OCI-LY3 (cell line): ENCODE measurements at regions not wholly inside any gene's neighbourhood (a gene's known extent, or its start where the extent isn't known, plus 50 kb on each side); places are given as distances from the start of the nearest gene placed in this dataset.
A peak's percentile ranks its signal among the peaks of the same experiment; 100 is the strongest.

ENCODE experiments used
- H2AFZ ChIP-seq: fragments of 200-600, 300-600 bp; shearing (Covaris generic); 2 replicates; pipeline ENCODE4 v1.6.0; 2014; ENCODE audit warnings: antibody characterized with exemption, low read depth, low read length
- H3K27ac ChIP-seq: fragments of 200-600, 300-600 bp; sonication (generic); 2 replicates; pipeline ENCODE4 v1.5.1; 2014; ENCODE audit warnings: mild to moderate bottlenecking, low read length, moderate library complexity, mixed read lengths
- H3K27me3 ChIP-seq: fragments of 200-600, 300-600 bp; sonication (generic); 2 replicates; pipeline ENCODE4 v1.6.1; 2014; ENCODE audit warnings: low read depth, low read length, mixed read lengths
- H3K36me3 ChIP-seq: fragments of 200-600, 300-600 bp; sonication (generic); replicated peaks from 2 replicates; pipeline ENCODE3; 2014; ENCODE audit warnings: low read depth, low read length, mixed read lengths
- H3K4me1 ChIP-seq: fragments of 300-600, 200-600 bp; sonication (generic); 2 replicates; pipeline ENCODE4 v1.6.1; 2014; ENCODE audit warnings: low read length, mixed read lengths
- H3K4me2 ChIP-seq: fragments of 200-600, 300-600 bp; sonication (generic); 2 replicates; pipeline ENCODE4 v1.6.1; 2014; ENCODE audit warnings: low read length, mixed read lengths
- H3K4me3 ChIP-seq: fragments of 300-600, 200-600 bp; sonication (generic); 2 replicates; pipeline ENCODE4 v1.5.1; 2014; ENCODE audit warnings: antibody characterized with exemption, mild to moderate bottlenecking, low read length, moderate library complexity
- H3K79me2 ChIP-seq: fragments of 300-600, 200-600 bp; shearing (Covaris generic); 2 replicates; pipeline ENCODE4 v1.6.1; 2014; ENCODE audit warnings: mild to moderate bottlenecking, low read length, mixed read lengths
- H3K9ac ChIP-seq: fragments of 300-600, 200-600 bp; shearing (Covaris generic); 2 replicates; pipeline ENCODE4 v1.6.0; 2014; ENCODE audit warnings: mild to moderate bottlenecking, low read length, moderate library complexity
- H3K9me3 ChIP-seq: fragments of 200-600, 300-600 bp; shearing (Covaris generic); 2 replicates; pipeline ENCODE4 v1.6.1; 2014; ENCODE audit warnings: low read length, mixed read lengths; ENCODE audit not compliant: insufficient read depth
- H4K20me1 ChIP-seq: fragments of 200-600, 300-600 bp; sonication (generic); 2 replicates; pipeline ENCODE4 v1.6.1; 2016; ENCODE audit warnings: low read length, mixed read lengths; ENCODE audit not compliant: insufficient read depth
- CTCF ChIP-seq: fragments of 200-600, 300-600 bp; sonication (generic); IDR thresholded peaks from 2 replicates; pipeline ENCODE4 v1.5.1; 2014; ENCODE audit warnings: antibody characterized with exemption, low read length, low read depth
- EZH2phosphoT487 ChIP-seq: fragments of 200-600 bp; shearing (Covaris generic); IDR thresholded peaks from 2 replicates; pipeline ENCODE4 v1.6.1; 2018; ENCODE audit warnings: antibody characterized with exemption, mixed run types, low read depth

- Histone ChIP-seq H3K27me3 (peaks cover 21% of the 10 kb centered on the region), H3K4me2 (no peak overlapping the region), H3K79me2 (no peaks in the 10 kb centered on the region), H3K27ac (no peak overlapping the region), H4K20me1 (no peaks in the 10 kb centered on the region), H3K36me3 (no peaks in the 10 kb centered on the region), H3K9ac (no peak overlapping the region), H2AFZ (no peak overlapping the region), H3K4me1 (peaks cover 16% of the 10 kb centered on the region), H3K9me3 (no peaks in the 10 kb centered on the region; the same call in 1 of the 2 replicates), H3K4me3 (no peak overlapping the region)
- no peak for TF ChIP-seq EZH2phosphoT487
- no peak for TF ChIP-seq CTCF
These were observed 194.5 kb downstream of the SOX9 start for GRCh38 chr17:72315122-72315913.

- Histone ChIP-seq H3K9ac (no peak overlapping the region), H3K79me2 (no peaks in the 10 kb centered on the region), H2AFZ (peak overlapping the region; percentile 31; the same call in 1 of the 2 replicates), H3K4me1 (peaks cover 4% of the 10 kb centered on the region; the same call in 1 of the 2 replicates), H3K36me3 (no peaks in the 10 kb centered on the region), H3K4me2 (peak overlapping the region; percentile 74), H3K4me3 (peak overlapping the region; percentile 52), H4K20me1 (no peaks in the 10 kb centered on the region), H3K27me3 (peaks cover 21% of the 10 kb centered on the region), H3K27ac (no peak overlapping the region), H3K9me3 (no peaks in the 10 kb centered on the region; the same call in 1 of the 2 replicates)
- TF ChIP-seq EZH2phosphoT487 (no peak), CTCF (no peak)
These were observed 197.3 kb downstream of the SOX9 start for GRCh38 chr17:72318131-72318530.

GRCh38 chr17:72321896-72322295 lies 201.1 kb downstream of the SOX9 start:
- no peaks in the 10 kb centered on the region for H4K20me1 ChIP-seq
- H2AFZ ChIP-seq, result no peak overlapping the region

More at GRCh38 chr17:72321896-72322295, 201.1 kb downstream of the SOX9 start:
- Histone ChIP-seq H3K36me3 (no peaks in the 10 kb centered on the region), H3K79me2 (no peaks in the 10 kb centered on the region), H3K4me1 (peaks cover 5% of the 10 kb centered on the region; the same call in 1 of the 2 replicates), H3K4me2 (no peak overlapping the region), H3K27me3 (peaks cover 18% of the 10 kb centered on the region), H3K27ac (no peak overlapping the region), H3K4me3 (no peak overlapping the region), H3K9me3 (no peaks in the 10 kb centered on the region; the same call in none of the 2 replicates), H3K9ac (no peak overlapping the region)
- no peak for TF ChIP-seq EZH2phosphoT487
- TF ChIP-seq CTCF, result no peak
